Esophagus squamous epithelium (tissue), 5 donors: ENCODE measurements at regions not wholly inside any gene's neighbourhood (a gene's known extent, or its start where the extent isn't known, plus 50 kb on each side); places are given as distances from the start of the nearest gene placed in this dataset.

Source experiments
- DNase-seq: peaks from one replicate; lab custom pipeline; 2025; lab: John Stamatoyannopoulos, UW
- H3K27ac ChIP-seq, 4 donors: fragments of 200-600 bp; sonication (generic); one replicate each; pipeline ENCODE4 v1.5.1; 2016 to 2019; ENCODE audit warnings: mild to moderate bottlenecking in 1 of 4
- H3K27me3 ChIP-seq, 4 donors: fragments of 200-600 bp; sonication (generic); 1 replicate in 3 of 4; 2 replicates in 1 of 4; pipeline versions ENCODE4 v1.5.1 to v1.6.0; 2017 to 2021; ENCODE audit warnings: antibody characterized with exemption in 1 of 4
- H3K36me3 ChIP-seq, 3 donors: fragments of 200-600 bp; sonication (generic); one replicate each; pipeline ENCODE4 v1.5.1; 2016 to 2019
- H3K4me1 ChIP-seq, 3 donors: fragments of 200-600 bp; sonication (generic); one replicate each; pipeline ENCODE4 v1.5.1; 2017 to 2019
- H3K4me3 ChIP-seq, 4 donors: fragments of 200-600 bp; sonication (generic); 1 replicate in 3 of 4; 2 replicates in 1 of 4; pipeline ENCODE4 v1.5.1; 2016 to 2019; ENCODE audit warnings: mild to moderate bottlenecking in 2 of 4, moderate library complexity in 1 of 4
- H3K9me3 ChIP-seq, 3 donors: fragments of 200-600 bp; sonication (generic); one replicate each; pipeline ENCODE4 v1.5.1; 2016 to 2019
- POLR2A ChIP-seq, 4 donors: fragments of 450-650 bp; IDR thresholded peaks; one replicate each; pipeline ENCODE4 v1.6.1; 2017; ENCODE audit warnings: antibody characterized with exemption in 4 of 4, mild to moderate bottlenecking in 4 of 4, moderate library complexity in 3 of 4
- WGBS, 2 donors: methylation state at CpG; one replicate each; pipeline ENCODE4 v1.1.5; 2018; 5-methylcytosine and 5-hydroxymethylcytosine counted together
- intact Hi-C: fragments of 100-400 bp; cut with DNase I; formaldehyde crosslinking; loops from one replicate; pipeline ENCODE4 v1.15.0; 2022
- TF ChIP-seq, protein P1 (sequence below), 6 experiments: fragments of 450-650 bp in 4 of 6; fragments of 200-600 bp in 2 of 6; sonication (generic) in 2 of 6; IDR thresholded peaks; one replicate each; pipeline ENCODE4 v1.5.1; 2016 to 2019; ENCODE audit warnings: antibody characterized with exemption in 6 of 6, mild to moderate bottlenecking in 4 of 6, moderate library complexity in 4 of 6
- donor health status: DM: yes; HTN: yes; CAD: no.

- H3K4me3 ChIP-seq = no peak overlapping the region
- DNase-seq = no peak
- no peaks in the 10 kb centered on the region for H3K4me1 ChIP-seq
- intact Hi-C loops = no loop called here
- no peaks in the 10 kb centered on the region for H3K9me3 ChIP-seq
- no peak overlapping the region for H3K27ac ChIP-seq
- TF ChIP-seq POLR2A (IDR thresholded peaks at IDR 0.05) = no peak
- TF ChIP-seq, protein P1, sequence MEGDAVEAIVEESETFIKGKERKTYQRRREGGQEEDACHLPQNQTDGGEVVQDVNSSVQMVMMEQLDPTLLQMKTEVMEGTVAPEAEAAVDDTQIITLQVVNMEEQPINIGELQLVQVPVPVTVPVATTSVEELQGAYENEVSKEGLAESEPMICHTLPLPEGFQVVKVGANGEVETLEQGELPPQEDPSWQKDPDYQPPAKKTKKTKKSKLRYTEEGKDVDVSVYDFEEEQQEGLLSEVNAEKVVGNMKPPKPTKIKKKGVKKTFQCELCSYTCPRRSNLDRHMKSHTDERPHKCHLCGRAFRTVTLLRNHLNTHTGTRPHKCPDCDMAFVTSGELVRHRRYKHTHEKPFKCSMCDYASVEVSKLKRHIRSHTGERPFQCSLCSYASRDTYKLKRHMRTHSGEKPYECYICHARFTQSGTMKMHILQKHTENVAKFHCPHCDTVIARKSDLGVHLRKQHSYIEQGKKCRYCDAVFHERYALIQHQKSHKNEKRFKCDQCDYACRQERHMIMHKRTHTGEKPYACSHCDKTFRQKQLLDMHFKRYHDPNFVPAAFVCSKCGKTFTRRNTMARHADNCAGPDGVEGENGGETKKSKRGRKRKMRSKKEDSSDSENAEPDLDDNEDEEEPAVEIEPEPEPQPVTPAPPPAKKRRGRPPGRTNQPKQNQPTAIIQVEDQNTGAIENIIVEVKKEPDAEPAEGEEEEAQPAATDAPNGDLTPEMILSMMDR (IDR thresholded peaks at IDR 0.05) = peak in 5 of 6 experiments; percentile 27 to 70 (median 54)
- H3K36me3 ChIP-seq = no peaks in the 10 kb centered on the region
- 48 to 65% methylated on average over 17 to 19 of the region's 19 CpGs for WGBS, 2 donors
- peaks cover 0 to 16% (median 0%) of the 10 kb centered on the region in 4 donors for H3K27me3 ChIP-seq
Measured at GRCh38 chr11:114774599-114775361, 96.5 kb downstream of the NXPE2 start.

GRCh38 chr11:114775875-114776621, 97.7 kb downstream of the NXPE2 start:
- intact Hi-C loops = no loop called here
- WGBS, 2 donors = 44 to 70% methylated on average over 2 to 5 of the region's 19 CpGs
- H3K4me1 ChIP-seq = no peaks in the 10 kb centered on the region
- DNase-seq = no peak
- TF ChIP-seq, protein P1 (IDR thresholded peaks at IDR 0.05) = no peak
- no peak for TF ChIP-seq POLR2A (IDR thresholded peaks at IDR 0.05)
- H3K9me3 ChIP-seq = no peaks in the 10 kb centered on the region
- H3K4me3 ChIP-seq = no peak overlapping the region
- H3K36me3 ChIP-seq = no peaks in the 10 kb centered on the region
- H3K27me3 ChIP-seq = peaks cover 0 to 16% (median 0%) of the 10 kb centered on the region in 4 donors
- H3K27ac ChIP-seq = no peak overlapping the region

- Histone ChIP-seq H3K4me1 (no peaks in the 10 kb centered on the region), H3K27me3 (peaks cover 0 to 16% (median 0%) of the 10 kb centered on the region in 4 donors), H3K4me3 (no peak overlapping the region), H3K36me3 (no peaks in the 10 kb centered on the region), H3K27ac (no peak overlapping the region), H3K9me3 (no peaks in the 10 kb centered on the region)
- no peak for DNase-seq
- TF ChIP-seq, protein P1 (IDR thresholded peaks at IDR 0.05) = no peak
- no peak for TF ChIP-seq POLR2A (IDR thresholded peaks at IDR 0.05)
- WGBS, 2 donors = 73 to 77% methylated on average over 3 of the region's 3 CpGs
- intact Hi-C loops = no loop called here
Measured at GRCh38 chr11:114776956-114777355, 98.6 kb downstream of the NXPE2 start.

GRCh38 chr11:114779189-114779588, 100.9 kb downstream of the NXPE2 start:
- no peak for DNase-seq
- Histone ChIP-seq H3K4me1 (no peaks in the 10 kb centered on the region), H3K27ac (no peak overlapping the region), H3K27me3 (peaks cover 0 to 9% (median 0%) of the 10 kb centered on the region in 4 donors), H3K4me3 (no peak overlapping the region), H3K9me3 (no peaks in the 10 kb centered on the region), H3K36me3 (no peaks in the 10 kb centered on the region)
- no peak for TF ChIP-seq POLR2A (IDR thresholded peaks at IDR 0.05)
- TF ChIP-seq, protein P1 (IDR thresholded peaks at IDR 0.05) = no peak
- intact Hi-C loops = no loop called here
- WGBS, 2 donors = 88 to 93% methylated on average over 6 to 9 of the region's 10 CpGs
